IMR-90 (cell line): ENCODE measurements at regions not wholly inside any gene's neighbourhood (a gene's known extent, or its start where the extent isn't known, plus 50 kb on each side); places are given as distances from the start of the nearest gene placed in this dataset.

Experiments used
- ATAC-seq: fragments of 200-7000 bp; cut with Tn5 transposase; 2 replicates; pipeline ENCODE4 v1.9.1; 2020; ENCODE audit warnings: low read depth, mild to moderate bottlenecking, moderate library complexity
- BruUV-seq: library from RNA; stranded (reverse); fragments of 400-500 nt; replicated peaks from 2 replicates; lab custom pipeline; 2021; lab: Mats Ljungman, UMichigan
- CTCF ChIA-PET: fragments of 300-600 bp; formaldehyde crosslinking; extraction: SDS; loops from one replicate; lab custom pipeline; 2021; ENCODE audit warnings: antibody characterized with exemption; lab: Yijun Ruan, JAX
- POLR2A ChIA-PET: fragments of 300-600 bp; sonication (Branson Sonifier 250); formaldehyde crosslinking; loops from one replicate; lab custom pipeline; 2022; ENCODE audit warnings: antibody characterized with exemption; ENCODE audit not compliant: unreplicated experiment; lab: Charles Lee
- DNase-seq: peaks from one replicate; pipeline ENCODE4 v3.0.0; 2013
- H2AFZ ChIP-seq: replicated peaks from 2 replicates; pipeline ENCODE3; 2013; ENCODE audit warnings: low read length, mild to moderate bottlenecking; ENCODE audit not compliant: poor library complexity
- H2AK5ac ChIP-seq: 2 replicates; pipeline ENCODE4 v1.6.1; 2013; ENCODE audit warnings: low read depth, low read length, inconsistent platforms
- H2AK9ac ChIP-seq: replicated peaks from 2 replicates; pipeline ENCODE3; 2013; ENCODE audit warnings: mild to moderate bottlenecking, low read depth, low read length, moderate library complexity; ENCODE audit not compliant: poor library complexity
- H2BK120ac ChIP-seq: 2 replicates; pipeline ENCODE4 v1.6.1; 2013; ENCODE audit warnings: low read depth, low read length, inconsistent platforms
- H2BK15ac ChIP-seq: 3 replicates; pipeline ENCODE4 v1.6.1; 2013; ENCODE audit warnings: low read depth, low read length, inconsistent platforms
- H2BK20ac ChIP-seq: 2 replicates; pipeline ENCODE4 v1.6.1; 2013; ENCODE audit warnings: low read depth, mild to moderate bottlenecking, inconsistent platforms, low read length, moderate library complexity
- H2BK5ac ChIP-seq: 2 replicates; pipeline ENCODE4 v1.6.1; 2013; ENCODE audit warnings: mild to moderate bottlenecking, low read depth, low read length, inconsistent platforms; ENCODE audit not compliant: poor library complexity, severe bottlenecking
- H3K14ac ChIP-seq: replicated peaks from 2 replicates; pipeline ENCODE4 v1.6.1; 2013; ENCODE audit warnings: low read depth, low read length, inconsistent platforms
- H3K18ac ChIP-seq: 2 replicates; pipeline ENCODE4 v1.6.1; 2013; ENCODE audit warnings: low read depth, low read length, control low read depth
- H3K23ac ChIP-seq: 2 replicates; pipeline ENCODE4 v1.6.1; 2013; ENCODE audit warnings: low read depth, low read length, inconsistent platforms
- H3K27ac ChIP-seq: 2 replicates; pipeline ENCODE4 v1.5.1; 2013; ENCODE audit warnings: mild to moderate bottlenecking, control low read depth, low read length; ENCODE audit not compliant: insufficient read depth
- H3K27me3 ChIP-seq: 2 replicates; pipeline ENCODE4 v1.6.1; 2013; ENCODE audit warnings: low read length; ENCODE audit not compliant: control insufficient read depth, insufficient read depth
- H3K36me3 ChIP-seq: 2 replicates; pipeline ENCODE4 v1.6.1; 2013; ENCODE audit warnings: low read length, mixed read lengths; ENCODE audit not compliant: control insufficient read depth, insufficient read depth
- H3K4ac ChIP-seq: 2 replicates; pipeline ENCODE4 v1.6.1; 2013; ENCODE audit warnings: low read depth, low read length, inconsistent platforms
- H3K4me1 ChIP-seq: 2 replicates; pipeline ENCODE4 v1.6.1; 2013; ENCODE audit warnings: low read length, mixed read lengths; ENCODE audit not compliant: control insufficient read depth, insufficient read depth
- H3K4me2 ChIP-seq: 2 replicates; pipeline ENCODE4 v1.6.1; 2013; ENCODE audit warnings: low read depth, mild to moderate bottlenecking, control low read depth, low read length, moderate library complexity
- H3K4me3 ChIP-seq: 2 replicates; pipeline ENCODE4 v1.5.1; 2013; ENCODE audit warnings: low read depth, mild to moderate bottlenecking, control low read depth, low read length, moderate library complexity; ENCODE audit not compliant: insufficient read depth
- H3K56ac ChIP-seq: 2 replicates; pipeline ENCODE4 v1.6.1; 2013; ENCODE audit warnings: low read length, inconsistent platforms; ENCODE audit not compliant: insufficient read depth; ENCODE audit errors: extremely low read depth
- H3K79me1 ChIP-seq, 2 experiments: 2 replicates each; pipeline ENCODE4 v1.6.1; 2013; ENCODE audit warnings: low read length in 2 of 2, inconsistent platforms in 1 of 2, low read depth in 1 of 2
- H3K9ac ChIP-seq: 2 replicates; pipeline ENCODE4 v1.6.1; 2013; ENCODE audit warnings: low read depth, low read length, control low read depth
- H3K9me1 ChIP-seq: 2 replicates; pipeline ENCODE4 v1.6.1; 2013; ENCODE audit warnings: low read length, inconsistent platforms; ENCODE audit not compliant: insufficient read depth
- H3K9me3 ChIP-seq: 2 replicates; pipeline ENCODE4 v1.6.1; 2013; ENCODE audit warnings: low read length; ENCODE audit not compliant: control insufficient read depth, insufficient read depth
- H4K20me1 ChIP-seq: 2 replicates; pipeline ENCODE4 v1.6.1; 2013; ENCODE audit warnings: low read length, inconsistent platforms; ENCODE audit not compliant: insufficient read depth
- H4K5ac ChIP-seq: 2 replicates; pipeline ENCODE4 v1.6.1; 2013; ENCODE audit warnings: mild to moderate bottlenecking, low read depth, low read length, control low read depth
- H4K8ac ChIP-seq, 2 experiments: 2 replicates each; pipeline ENCODE4 v1.6.1; 2013; ENCODE audit warnings: low read depth in 2 of 2, low read length in 2 of 2, control low read depth in 1 of 2, inconsistent platforms in 1 of 2
- H4K91ac ChIP-seq: 2 replicates; pipeline ENCODE4 v1.6.1; 2013; ENCODE audit warnings: low read depth, low read length, inconsistent platforms; ENCODE audit not compliant: insufficient read depth
- BHLHE40 ChIP-seq: fragments of 150-350 bp; IDR thresholded peaks from 2 replicates; pipeline ENCODE4 v1.6.1; 2016; ENCODE audit warnings: mild to moderate bottlenecking, low read depth, low read length
- CEBPB ChIP-seq: IDR thresholded peaks from 2 replicates; pipeline ENCODE4 v1.6.1; 2012; ENCODE audit warnings: low read depth, low read length, improper control_type of control experiment
- CTCF ChIP-seq: conservative IDR thresholded peaks from 2 replicates; pipeline ENCODE4 v1.5.1; 2012; ENCODE audit warnings: mild to moderate bottlenecking, low read depth, low read length, improper control_type of control experiment
- FOS ChIP-seq: fragments of 150-350 bp; IDR thresholded peaks from 2 replicates; pipeline ENCODE4 v1.6.1; 2016; ENCODE audit warnings: low read depth, low read length
- MAFK ChIP-seq: IDR thresholded peaks from 2 replicates; pipeline ENCODE4 v1.6.1; 2012; ENCODE audit warnings: low read depth, low read length, improper control_type of control experiment
- MAZ ChIP-seq: IDR thresholded peaks from 2 replicates; pipeline ENCODE4 v1.6.1; 2012; ENCODE audit warnings: low read depth, mild to moderate bottlenecking, low read length, improper control_type of control experiment, moderate library complexity, borderline replicate concordance
- MXI1 ChIP-seq: IDR thresholded peaks from 2 replicates; pipeline ENCODE4 v1.6.1; 2012; ENCODE audit warnings: low read depth, mild to moderate bottlenecking, low read length, moderate library complexity, borderline replicate concordance
- POLR2A ChIP-seq: IDR thresholded peaks from 2 replicates; pipeline ENCODE4 v1.6.1; 2012; ENCODE audit warnings: mild to moderate bottlenecking, low read depth, low read length
- RAD21 ChIP-seq: IDR thresholded peaks from 2 replicates; pipeline ENCODE4 v1.6.1; 2012; ENCODE audit warnings: low read length, improper control_type of control experiment
- RCOR1 ChIP-seq: IDR thresholded peaks from 2 replicates; pipeline ENCODE4 v1.6.1; 2012; ENCODE audit warnings: mild to moderate bottlenecking, low read length, improper control_type of control experiment; ENCODE audit not compliant: insufficient replicate concordance
- RFX5 ChIP-seq: IDR thresholded peaks from 2 replicates; pipeline ENCODE4 v1.8.0; 2012; ENCODE audit warnings: low read depth, mild to moderate bottlenecking, low read length, moderate library complexity
- SMC3 ChIP-seq: fragments of 150-350 bp; IDR thresholded peaks from 2 replicates; pipeline ENCODE4 v1.6.1; 2016; ENCODE audit warnings: low read depth, mild to moderate bottlenecking, antibody characterized with exemption, low read length, moderate library complexity
- USF2 ChIP-seq: fragments of 150-350 bp; IDR thresholded peaks from 2 replicates; pipeline ENCODE4 v1.6.1; 2017; ENCODE audit warnings: mild to moderate bottlenecking, antibody characterized with exemption, low read length, low read depth
- WGBS, 2 experiments: methylation state at CpG; one replicate each; pipeline versions ENCODE4 v1.1.5 to v1.1.7; 2013; ENCODE audit warnings: missing lambda C conversion rate in 2 of 2; ENCODE audit not compliant: insufficient read length in 1 of 2; ENCODE audit errors: extremely low coverage in 2 of 2; 5-methylcytosine and 5-hydroxymethylcytosine counted together
- dilution Hi-C: fragments of 300-500 bp; cut with HindIII; formaldehyde crosslinking; loops from one replicate; pipeline ENCODE4 v1.14.3; 2018; ENCODE audit warnings: low sequenced_read_pairs; ENCODE audit not compliant: unreplicated experiment
- in situ Hi-C: fragments of 300-500 bp; cut with MboI; formaldehyde crosslinking; loops from 3 replicates; pipeline ENCODE4 v1.14.3; 2019; ENCODE audit warnings: low sequenced_read_pairs, inconsistent platforms, mixed read lengths
- intact Hi-C: fragments of 100-400 bp; cut with micrococcal nuclease; formaldehyde crosslinking; loops from 2 replicates; pipeline ENCODE4 v1.10.0; 2022
- TF ChIP-seq, protein P1 (sequence below): fragments of 150-350 bp; IDR thresholded peaks from 2 replicates; pipeline ENCODE4 v1.6.1; 2016; ENCODE audit warnings: low read depth, mild to moderate bottlenecking, low read length, moderate library complexity, borderline replicate concordance

- Histone ChIP-seq H2BK5ac (no peak overlapping the region), H3K27me3 (peaks cover 27% of the 10 kb centered on the region), H3K27ac (no peak overlapping the region), H2BK20ac (no peak overlapping the region), H3K4ac (no peak overlapping the region), H3K79me1 (no peaks in the 10 kb centered on the region), H2BK15ac (no peak overlapping the region), H3K4me2 (no peak overlapping the region), H3K9me1 (no peaks in the 10 kb centered on the region; the same call in 1 of the 2 replicates), H4K91ac (no peak overlapping the region), H2AFZ (no peak overlapping the region), H2BK120ac (no peak overlapping the region), H3K56ac (no peak overlapping the region), H2AK5ac (no peak overlapping the region), H2AK9ac (no peak overlapping the region), H3K14ac (no peak overlapping the region), H3K9me3 (no peaks in the 10 kb centered on the region), H3K36me3 (no peaks in the 10 kb centered on the region), H3K4me3 (no peak overlapping the region), H4K8ac (no peak overlapping the region), H3K4me1 (no peaks in the 10 kb centered on the region), H3K23ac (no peak overlapping the region), H3K18ac (no peak overlapping the region), H3K9ac (no peak overlapping the region), H4K20me1 (no peaks in the 10 kb centered on the region), H4K5ac (no peak overlapping the region)
- BruUV-seq = no TSS peak
- ATAC-seq (no peak), DNase-seq (no peak)
- POLR2A ChIA-PET = no interaction called here
- in situ Hi-C loops = no loop called here
- no CpG with 5 or more reads among the region's 17 CpGs for WGBS, 2 experiments
- CTCF ChIA-PET = no interaction called here
- TF ChIP-seq MXI1 (no peak), RFX5 (no peak), SMC3 (no peak), MAFK (no peak), FOS (no peak), CTCF (no peak), RCOR1 (no peak), USF2 (no peak), CEBPB (no peak), BHLHE40 (no peak), POLR2A (no peak), RAD21 (no peak), MAZ (no peak)
- TF ChIP-seq, protein P1, sequence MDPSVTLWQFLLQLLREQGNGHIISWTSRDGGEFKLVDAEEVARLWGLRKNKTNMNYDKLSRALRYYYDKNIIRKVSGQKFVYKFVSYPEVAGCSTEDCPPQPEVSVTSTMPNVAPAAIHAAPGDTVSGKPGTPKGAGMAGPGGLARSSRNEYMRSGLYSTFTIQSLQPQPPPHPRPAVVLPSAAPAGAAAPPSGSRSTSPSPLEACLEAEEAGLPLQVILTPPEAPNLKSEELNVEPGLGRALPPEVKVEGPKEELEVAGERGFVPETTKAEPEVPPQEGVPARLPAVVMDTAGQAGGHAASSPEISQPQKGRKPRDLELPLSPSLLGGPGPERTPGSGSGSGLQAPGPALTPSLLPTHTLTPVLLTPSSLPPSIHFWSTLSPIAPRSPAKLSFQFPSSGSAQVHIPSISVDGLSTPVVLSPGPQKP = no peak
- dilution Hi-C loops = no loop called here
- intact Hi-C loops = no loop called here
Measured at GRCh38 chr9:126113756-126114408, 212.7 kb upstream of the MVB12B start.
